ENCODE measurements at regions not wholly inside any gene's neighbourhood (a gene's known extent, or its start where the extent isn't known, plus 50 kb on each side); places are given as distances from the start of the nearest gene placed in this dataset.

DNA sequence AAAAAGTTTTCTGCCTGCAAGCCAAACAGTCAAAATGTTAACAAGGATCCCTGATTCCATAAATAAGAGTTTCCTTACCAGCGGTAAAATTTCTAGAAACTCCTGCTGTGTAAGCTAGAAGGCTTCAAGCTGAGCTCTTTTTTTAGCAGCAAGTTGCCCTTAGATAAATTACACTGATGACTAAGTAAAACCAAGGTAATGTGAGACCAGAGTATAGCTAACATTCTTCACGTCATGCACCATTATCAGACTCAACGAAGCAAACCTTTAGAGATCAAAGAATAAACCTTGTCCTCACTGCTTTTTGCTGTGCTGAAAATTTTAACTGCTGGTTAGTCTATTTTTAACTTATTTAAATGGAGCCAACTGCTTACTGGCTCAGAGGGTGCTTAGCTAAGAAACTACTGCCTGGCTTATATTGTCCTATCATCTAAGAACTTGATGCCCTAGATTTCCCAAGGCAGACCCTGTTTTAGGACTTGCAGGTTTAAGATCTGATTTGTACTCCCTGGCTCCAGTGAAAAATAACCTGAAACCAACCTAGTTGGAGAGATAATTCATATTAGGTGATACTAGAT lies 900.7 kb downstream of the JRKL start (continued):
- TF ChIP-seq, protein P1, sequence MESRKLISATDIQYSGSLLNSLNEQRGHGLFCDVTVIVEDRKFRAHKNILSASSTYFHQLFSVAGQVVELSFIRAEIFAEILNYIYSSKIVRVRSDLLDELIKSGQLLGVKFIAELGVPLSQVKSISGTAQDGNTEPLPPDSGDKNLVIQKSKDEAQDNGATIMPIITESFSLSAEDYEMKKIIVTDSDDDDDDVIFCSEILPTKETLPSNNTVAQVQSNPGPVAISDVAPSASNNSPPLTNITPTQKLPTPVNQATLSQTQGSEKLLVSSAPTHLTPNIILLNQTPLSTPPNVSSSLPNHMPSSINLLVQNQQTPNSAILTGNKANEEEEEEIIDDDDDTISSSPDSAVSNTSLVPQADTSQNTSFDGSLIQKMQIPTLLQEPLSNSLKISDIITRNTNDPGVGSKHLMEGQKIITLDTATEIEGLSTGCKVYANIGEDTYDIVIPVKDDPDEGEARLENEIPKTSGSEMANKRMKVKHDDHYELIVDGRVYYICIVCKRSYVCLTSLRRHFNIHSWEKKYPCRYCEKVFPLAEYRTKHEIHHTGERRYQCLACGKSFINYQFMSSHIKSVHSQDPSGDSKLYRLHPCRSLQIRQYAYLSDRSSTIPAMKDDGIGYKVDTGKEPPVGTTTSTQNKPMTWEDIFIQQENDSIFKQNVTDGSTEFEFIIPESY (IDR thresholded peaks at IDR 0.05; ENCODE audit: borderline replicate concordance, low read depth), result no peak
- TF ChIP-seq POLR2AphosphoS5 (IDR thresholded peaks at IDR 0.05; ENCODE audit: low read depth, low read length), result no peak
- TF ChIP-seq SMC3 (IDR thresholded peaks at IDR 0.05; ENCODE audit: low read depth, low read length), result no peak
- TF ChIP-seq MXI1 (IDR thresholded peaks at IDR 0.05; ENCODE audit: low read depth, low read length), result no peak
- no peak for TF ChIP-seq GABPA (IDR thresholded peaks at IDR 0.05; ENCODE audit: low read depth)
- TF ChIP-seq, protein P2, sequence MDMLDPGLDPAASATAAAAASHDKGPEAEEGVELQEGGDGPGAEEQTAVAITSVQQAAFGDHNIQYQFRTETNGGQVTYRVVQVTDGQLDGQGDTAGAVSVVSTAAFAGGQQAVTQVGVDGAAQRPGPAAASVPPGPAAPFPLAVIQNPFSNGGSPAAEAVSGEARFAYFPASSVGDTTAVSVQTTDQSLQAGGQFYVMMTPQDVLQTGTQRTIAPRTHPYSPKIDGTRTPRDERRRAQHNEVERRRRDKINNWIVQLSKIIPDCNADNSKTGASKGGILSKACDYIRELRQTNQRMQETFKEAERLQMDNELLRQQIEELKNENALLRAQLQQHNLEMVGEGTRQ (IDR thresholded peaks at IDR 0.05; ENCODE audit: borderline replicate concordance, low read depth, low read length), result no peak

DNA sequence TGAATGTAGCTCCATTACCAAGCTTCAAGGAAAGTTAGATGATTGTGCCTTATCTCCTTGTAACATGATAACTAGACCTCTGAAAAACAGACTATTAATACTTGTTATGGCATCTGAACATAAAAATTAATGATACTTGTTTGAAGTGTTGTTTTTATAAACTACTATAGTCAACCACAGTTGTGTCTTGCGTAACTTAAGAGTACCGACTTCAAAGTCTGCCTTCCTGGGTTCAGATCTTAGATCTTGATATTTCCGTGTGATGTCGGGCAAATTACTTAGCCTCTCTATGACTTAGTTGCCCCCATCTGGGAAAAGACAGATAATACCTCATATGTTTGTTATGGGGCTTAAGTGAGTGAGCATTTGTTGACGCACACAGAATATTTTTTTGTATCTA lies 906.5 kb downstream of the JRKL start:
- Histone ChIP-seq H3K4me2 (no peak overlapping the region), H3F3A (replicated peaks; ENCODE audit: insufficient read depth) (no peaks in the 10 kb centered on the region), H3K36me3 (replicated peaks in 1 of 2; ENCODE audit: control insufficient read depth in 1 of 2, insufficient read depth in 2 of 2, low read length in 1 of 2) (no peaks in the 10 kb centered on the region), H4K20me1 (ENCODE audit: insufficient read depth) (no peaks in the 10 kb centered on the region), H2AFZ (ENCODE audit: low read depth) (no peak overlapping the region), H3K9me3 (no peaks in the 10 kb centered on the region), H3K9me2 (no peaks in the 10 kb centered on the region), H3K27ac (ENCODE audit: low read depth in 2 of 2, low read length in 1 of 2) (no peak overlapping the region), H3K4me1 (ENCODE audit: control insufficient read depth in 1 of 2, insufficient read depth in 2 of 2, low read depth in 1 of 2, low read length in 1 of 2) (no peaks in the 10 kb centered on the region), H3K79me2 (ENCODE audit: insufficient read depth) (no peaks in the 10 kb centered on the region), H3K4me3 (ENCODE audit: low read depth in 2 of 2, low read length in 1 of 2) (no peak overlapping the region), H3K27me3 (ENCODE audit: insufficient read depth) (no peaks in the 10 kb centered on the region), H3K9ac (no peak overlapping the region)
- WGBS (ENCODE audit: low lambda C conversion rate), result 24% methylated on average over 5 of the region's 5 CpGs
- CTCF ChIA-PET, result no interaction called here
- TF ChIP-seq RAD21 (IDR thresholded peaks at IDR 0.05; ENCODE audit: low read length) (no peak), ELF1 (IDR thresholded peaks at IDR 0.05) (no peak), NFIC (IDR thresholded peaks at IDR 0.05; ENCODE audit: borderline replicate concordance) (no peak), RXRA (IDR thresholded peaks at IDR 0.05; ENCODE audit: borderline replicate concordance, low read depth) (no peak), TEAD4 (IDR thresholded peaks at IDR 0.05; ENCODE audit: borderline replicate concordance, insufficient read depth) (no peak), EP300 (IDR thresholded peaks at IDR 0.05; ENCODE audit: borderline replicate concordance in 1 of 2, low read depth in 1 of 2, low read length in 1 of 2) (no peak), JUND (IDR thresholded peaks at IDR 0.05) (no peak), FOXM1 (IDR thresholded peaks at IDR 0.05; ENCODE audit: low read depth) (no peak), TCF12 (IDR thresholded peaks at IDR 0.05) (no peak), MXI1 (IDR thresholded peaks at IDR 0.05; ENCODE audit: low read depth, low read length) (no peak), RFX5 (IDR thresholded peaks at IDR 0.05; ENCODE audit: low read length) (no peak)
- TF ChIP-seq, protein P3, sequence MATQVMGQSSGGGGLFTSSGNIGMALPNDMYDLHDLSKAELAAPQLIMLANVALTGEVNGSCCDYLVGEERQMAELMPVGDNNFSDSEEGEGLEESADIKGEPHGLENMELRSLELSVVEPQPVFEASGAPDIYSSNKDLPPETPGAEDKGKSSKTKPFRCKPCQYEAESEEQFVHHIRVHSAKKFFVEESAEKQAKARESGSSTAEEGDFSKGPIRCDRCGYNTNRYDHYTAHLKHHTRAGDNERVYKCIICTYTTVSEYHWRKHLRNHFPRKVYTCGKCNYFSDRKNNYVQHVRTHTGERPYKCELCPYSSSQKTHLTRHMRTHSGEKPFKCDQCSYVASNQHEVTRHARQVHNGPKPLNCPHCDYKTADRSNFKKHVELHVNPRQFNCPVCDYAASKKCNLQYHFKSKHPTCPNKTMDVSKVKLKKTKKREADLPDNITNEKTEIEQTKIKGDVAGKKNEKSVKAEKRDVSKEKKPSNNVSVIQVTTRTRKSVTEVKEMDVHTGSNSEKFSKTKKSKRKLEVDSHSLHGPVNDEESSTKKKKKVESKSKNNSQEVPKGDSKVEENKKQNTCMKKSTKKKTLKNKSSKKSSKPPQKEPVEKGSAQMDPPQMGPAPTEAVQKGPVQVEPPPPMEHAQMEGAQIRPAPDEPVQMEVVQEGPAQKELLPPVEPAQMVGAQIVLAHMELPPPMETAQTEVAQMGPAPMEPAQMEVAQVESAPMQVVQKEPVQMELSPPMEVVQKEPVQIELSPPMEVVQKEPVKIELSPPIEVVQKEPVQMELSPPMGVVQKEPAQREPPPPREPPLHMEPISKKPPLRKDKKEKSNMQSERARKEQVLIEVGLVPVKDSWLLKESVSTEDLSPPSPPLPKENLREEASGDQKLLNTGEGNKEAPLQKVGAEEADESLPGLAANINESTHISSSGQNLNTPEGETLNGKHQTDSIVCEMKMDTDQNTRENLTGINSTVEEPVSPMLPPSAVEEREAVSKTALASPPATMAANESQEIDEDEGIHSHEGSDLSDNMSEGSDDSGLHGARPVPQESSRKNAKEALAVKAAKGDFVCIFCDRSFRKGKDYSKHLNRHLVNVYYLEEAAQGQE (IDR thresholded peaks at IDR 0.05; ENCODE audit: low read depth, low read length), result no peak
- TF ChIP-seq, protein P2 (IDR thresholded peaks at IDR 0.05; ENCODE audit: borderline replicate concordance, low read depth, low read length), result no peak
- no peak for DNase-seq
- POLR2A ChIA-PET, result no interaction called here

All from SK-N-SH (cell line).